Keratinocyte (primary cell): ENCODE measurements at regions not wholly inside any gene's neighbourhood (a gene's known extent, or its start where the extent isn't known, plus 50 kb on each side); places are given as distances from the start of the nearest gene placed in this dataset.

Experiments used
- DNase-seq: peaks from one replicate; pipeline ENCODE4 v3.0.0-alpha.2; 2011; ENCODE audit warnings: low read depth, missing footprints, low spot score
- FAIRE-seq: peaks from 2 replicates; lab custom pipeline; 2011; peaks lifted over from hg19 to GRCh38; lab: Jason Lieb, UNC
- H2AFZ ChIP-seq: 2 replicates; pipeline ENCODE4 v1.6.0; 2012; ENCODE audit warnings: low read length, control low read depth, inconsistent platforms; ENCODE audit not compliant: control insufficient read depth
- H3K27ac ChIP-seq: 2 replicates; pipeline ENCODE4 v1.5.1; 2011; ENCODE audit warnings: low read length; ENCODE audit not compliant: control insufficient read depth, insufficient read depth
- H3K27me3 ChIP-seq: 3 replicates; pipeline ENCODE4 v1.6.0; 2011; ENCODE audit warnings: low read length; ENCODE audit not compliant: control insufficient read depth, insufficient read depth; ENCODE audit errors: extremely low read depth
- H3K36me3 ChIP-seq, 2 experiments: 2 replicates in 1 of 2; 3 replicates in 1 of 2; pipeline ENCODE4 v1.5.1; 2011; ENCODE audit warnings: low read length in 2 of 2, mild to moderate bottlenecking in 1 of 2; ENCODE audit not compliant: control insufficient read depth in 2 of 2, insufficient read depth in 2 of 2; ENCODE audit errors: extremely low read depth in 1 of 2
- H3K4me1 ChIP-seq: 3 replicates; pipeline ENCODE4 v1.5.1; 2011; ENCODE audit warnings: low read length; ENCODE audit not compliant: control insufficient read depth, insufficient read depth; ENCODE audit errors: extremely low read depth
- H3K4me2 ChIP-seq: 3 replicates; pipeline ENCODE4 v1.6.0; 2011; ENCODE audit warnings: low read depth, low read length; ENCODE audit not compliant: control insufficient read depth, insufficient read depth; ENCODE audit errors: extremely low read depth
- H3K4me3 ChIP-seq, 3 experiments: fragments of 200-600 bp in 1 of 3; sonication (generic) in 1 of 3; 2 replicates in 2 of 3; 3 replicates in 1 of 3; pipeline ENCODE4 v1.5.1; 2011 to 2016; ENCODE audit warnings: low read length in 3 of 3, mild to moderate bottlenecking in 3 of 3, control low read depth in 2 of 3, inconsistent platforms in 1 of 3, low read depth in 1 of 3, mixed read lengths in 1 of 3, mixed run types in 1 of 3, moderate library complexity in 1 of 3; ENCODE audit not compliant: control insufficient read depth in 2 of 3, insufficient read depth in 2 of 3; ENCODE audit errors: extremely low read depth in 1 of 3
- H3K79me2 ChIP-seq: 2 replicates; pipeline ENCODE4 v1.6.0; 2012; ENCODE audit warnings: low read length; ENCODE audit not compliant: control insufficient read depth, insufficient read depth
- H3K9ac ChIP-seq: 3 replicates; pipeline ENCODE4 v1.6.0; 2011; ENCODE audit warnings: low read length; ENCODE audit not compliant: control insufficient read depth, insufficient read depth; ENCODE audit errors: extremely low read depth
- H3K9me1 ChIP-seq: 3 replicates; pipeline ENCODE4 v1.6.0; 2011; ENCODE audit warnings: low read length; ENCODE audit not compliant: control insufficient read depth, insufficient read depth; ENCODE audit errors: extremely low read depth
- H3K9me3 ChIP-seq: 2 replicates; pipeline ENCODE4 v1.5.1; 2012; ENCODE audit warnings: low read depth, low read length; ENCODE audit not compliant: control insufficient read depth
- H4K20me1 ChIP-seq: 3 replicates; pipeline ENCODE4 v1.6.0; 2011; ENCODE audit warnings: low read length; ENCODE audit not compliant: control insufficient read depth, insufficient read depth; ENCODE audit errors: extremely low read depth
- CTCF ChIP-seq, 3 experiments: IDR thresholded peaks in 1 of 3; conservative IDR thresholded peaks in 1 of 3; optimal IDR thresholded peaks in 1 of 3; 2 replicates in 2 of 3; 3 replicates in 1 of 3; pipeline versions ENCODE3 to v1.5.1; 2011; ENCODE audit warnings: low read length in 3 of 3, mild to moderate bottlenecking in 3 of 3, moderate library complexity in 2 of 3, control low read depth in 1 of 3, inconsistent platforms in 1 of 3; ENCODE audit not compliant: insufficient read depth in 2 of 3; ENCODE audit errors: extremely low read depth in 1 of 3
- EZH2 ChIP-seq: IDR thresholded peaks from one replicate; pipeline ENCODE4 v1.6.1; 2012; ENCODE audit warnings: inconsistent platforms, mild to moderate bottlenecking, low read length, moderate library complexity
- dilution Hi-C: fragments of 300-500 bp; cut with MboI; formaldehyde crosslinking; loops from one replicate; pipeline ENCODE4 v1.7.0; 2020; ENCODE audit warnings: low sequenced_read_pairs; ENCODE audit not compliant: extremely low pct_ligation_motif_present

GRCh38 chr5:89401659-89402058, 518.7 kb upstream of the MEF2C start:
- Histone ChIP-seq H2AFZ (no peak overlapping the region), H3K9ac (no peak overlapping the region), H3K9me3 (no peaks in the 10 kb centered on the region), H3K27me3 (no peaks in the 10 kb centered on the region), H4K20me1 (no peaks in the 10 kb centered on the region), H3K4me3 (no peak overlapping the region), H3K4me2 (no peak overlapping the region), H3K4me1 (no peaks in the 10 kb centered on the region), H3K79me2 (no peaks in the 10 kb centered on the region), H3K36me3 (no peaks in the 10 kb centered on the region), H3K27ac (no peak overlapping the region), H3K9me1 (no peaks in the 10 kb centered on the region)
- TF ChIP-seq EZH2 (no peak), CTCF (optimal IDR thresholded peaks at IDR 0.05 in 1 of 3, IDR thresholded peaks at IDR 0.05 in 1 of 3, conservative IDR thresholded peaks at IDR 0.05 in 1 of 3; ENCODE audit: extremely low read depth in 1 of 3, insufficient read depth in 2 of 3, low read length in 3 of 3) (no peak)
- FAIRE-seq (no peak), DNase-seq (no peak)
- dilution Hi-C loops: no loop called here

GRCh38 chr5:89401012-89401411, 518.0 kb upstream of the MEF2C start:
- H3K79me2 ChIP-seq: no peaks in the 10 kb centered on the region
- no peak overlapping the region for H2AFZ ChIP-seq
- no peaks in the 10 kb centered on the region for H3K36me3 ChIP-seq
- TF ChIP-seq EZH2: no peak
- TF ChIP-seq CTCF (optimal IDR thresholded peaks at IDR 0.05 in 1 of 3, IDR thresholded peaks at IDR 0.05 in 1 of 3, conservative IDR thresholded peaks at IDR 0.05 in 1 of 3; ENCODE audit: extremely low read depth in 1 of 3, insufficient read depth in 2 of 3, low read length in 3 of 3): no peak
- no peak overlapping the region for H3K27ac ChIP-seq
- dilution Hi-C loops: no loop called here
- no peaks in the 10 kb centered on the region for H3K9me1 ChIP-seq
- DNase-seq (no peak), FAIRE-seq (no peak)
- no peak overlapping the region for H3K4me3 ChIP-seq
- H4K20me1 ChIP-seq: no peaks in the 10 kb centered on the region
- no peak overlapping the region for H3K4me2 ChIP-seq
- no peak overlapping the region for H3K9ac ChIP-seq
- no peaks in the 10 kb centered on the region for H3K9me3 ChIP-seq
- H3K4me1 ChIP-seq: no peaks in the 10 kb centered on the region
- H3K27me3 ChIP-seq: no peaks in the 10 kb centered on the region
